GM10248 (cell line): ENCODE measurements at regions not wholly inside any gene's neighbourhood (a gene's known extent, or its start where the extent isn't known, plus 50 kb on each side); places are given as distances from the start of the nearest gene placed in this dataset.

ENCODE experiments used
- CTCF ChIA-PET: fragments of 300-600 bp; sonication (Branson Sonifier 250); formaldehyde crosslinking; extraction: SDS; loops from one replicate; lab custom pipeline; 2021; ENCODE audit warnings: antibody characterized with exemption; lab: Yijun Ruan, JAX
- POLR2A ChIA-PET: fragments of 350-650 bp; sonication (Branson Sonifier 250); formaldehyde crosslinking; extraction: SDS; loops from one replicate; lab custom pipeline; 2020; ENCODE audit warnings: antibody characterized with exemption; lab: Yijun Ruan, JAX
- DNase-seq: peaks from one replicate; pipeline ENCODE4 v3.0.0; 2012; ENCODE audit errors: extremely low spot score
- TF ChIP-seq, protein P1 (sequence below): IDR thresholded peaks from 2 replicates; pipeline ENCODE4 v1.5.1; 2012; ENCODE audit warnings: mild to moderate bottlenecking, low read depth; ENCODE audit errors: extremely low read depth, missing control alignments, control extremely low read depth

DNA sequence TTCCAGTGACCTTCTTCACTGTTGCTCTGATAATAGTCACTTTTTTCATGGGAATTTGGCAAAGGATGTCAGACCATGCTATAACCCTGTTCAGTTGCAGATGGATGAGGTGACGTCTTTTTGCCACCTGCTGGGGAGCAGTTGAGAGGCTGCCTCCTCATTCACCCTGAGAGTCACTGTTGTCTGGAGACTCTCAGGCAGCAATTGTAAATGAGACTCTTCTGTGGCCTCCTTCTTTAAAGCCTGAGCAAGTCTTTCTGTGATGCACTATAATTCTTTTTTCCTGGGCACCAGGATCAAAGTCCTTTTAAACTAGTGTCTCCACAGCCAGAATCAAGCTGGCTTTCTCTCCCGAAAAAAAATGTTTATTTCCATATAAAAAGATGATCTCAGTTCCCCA, 345.1 kb downstream of the ARL4A start:
- POLR2A ChIA-PET, result no interaction called here
- TF ChIP-seq, protein P1, sequence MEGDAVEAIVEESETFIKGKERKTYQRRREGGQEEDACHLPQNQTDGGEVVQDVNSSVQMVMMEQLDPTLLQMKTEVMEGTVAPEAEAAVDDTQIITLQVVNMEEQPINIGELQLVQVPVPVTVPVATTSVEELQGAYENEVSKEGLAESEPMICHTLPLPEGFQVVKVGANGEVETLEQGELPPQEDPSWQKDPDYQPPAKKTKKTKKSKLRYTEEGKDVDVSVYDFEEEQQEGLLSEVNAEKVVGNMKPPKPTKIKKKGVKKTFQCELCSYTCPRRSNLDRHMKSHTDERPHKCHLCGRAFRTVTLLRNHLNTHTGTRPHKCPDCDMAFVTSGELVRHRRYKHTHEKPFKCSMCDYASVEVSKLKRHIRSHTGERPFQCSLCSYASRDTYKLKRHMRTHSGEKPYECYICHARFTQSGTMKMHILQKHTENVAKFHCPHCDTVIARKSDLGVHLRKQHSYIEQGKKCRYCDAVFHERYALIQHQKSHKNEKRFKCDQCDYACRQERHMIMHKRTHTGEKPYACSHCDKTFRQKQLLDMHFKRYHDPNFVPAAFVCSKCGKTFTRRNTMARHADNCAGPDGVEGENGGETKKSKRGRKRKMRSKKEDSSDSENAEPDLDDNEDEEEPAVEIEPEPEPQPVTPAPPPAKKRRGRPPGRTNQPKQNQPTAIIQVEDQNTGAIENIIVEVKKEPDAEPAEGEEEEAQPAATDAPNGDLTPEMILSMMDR, result no peak
- CTCF ChIA-PET, result no interaction called here
- DNase-seq, result no peak

DNA sequence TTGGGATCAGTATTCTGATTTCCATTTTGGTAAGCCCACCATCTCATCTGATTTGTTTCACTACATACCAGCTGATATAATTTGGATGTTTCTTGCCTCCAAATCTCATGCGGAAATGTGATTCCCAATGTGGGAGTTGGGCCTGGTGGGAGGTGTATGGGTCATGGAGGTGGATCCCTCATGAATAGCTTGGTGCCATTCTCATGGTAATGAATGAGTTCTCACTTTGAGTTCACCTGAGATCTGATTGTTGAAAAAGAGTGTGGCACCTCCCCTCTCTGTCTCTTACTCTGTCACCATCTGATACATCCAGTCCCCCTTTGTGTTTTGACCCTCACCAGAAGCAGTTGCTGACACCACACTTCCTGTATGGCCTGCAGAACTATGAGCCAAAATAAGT, 347.3 kb downstream of the ARL4A start:
- DNase-seq, result no peak
- TF ChIP-seq, protein P1, result no peak
- ChIA-PET POLR2A (no interaction called here), CTCF (no interaction called here)

DNA sequence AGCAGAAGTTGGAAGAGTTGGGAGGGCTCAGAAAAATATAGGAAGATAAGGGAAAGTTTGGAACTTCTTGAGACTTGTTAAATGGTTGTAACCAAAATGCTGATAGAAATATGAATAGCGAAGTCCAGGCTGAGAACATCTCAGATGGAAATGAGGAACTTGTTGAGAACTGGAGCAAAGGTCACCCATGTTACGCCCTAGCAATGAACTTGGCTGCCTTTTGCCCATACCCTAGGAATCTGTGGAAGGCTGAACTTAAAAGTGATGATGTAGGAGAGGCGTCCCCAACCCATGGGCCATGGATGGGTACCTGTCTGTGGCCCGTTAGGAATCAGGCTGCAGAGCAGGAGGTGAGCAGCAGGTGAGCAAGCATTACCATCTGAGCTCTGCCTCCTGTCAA, 347.8 kb downstream of the ARL4A start:
- ChIA-PET CTCF (no interaction called here), POLR2A (no interaction called here)
- no peak for DNase-seq
- TF ChIP-seq, protein P1, result no peak

DNA sequence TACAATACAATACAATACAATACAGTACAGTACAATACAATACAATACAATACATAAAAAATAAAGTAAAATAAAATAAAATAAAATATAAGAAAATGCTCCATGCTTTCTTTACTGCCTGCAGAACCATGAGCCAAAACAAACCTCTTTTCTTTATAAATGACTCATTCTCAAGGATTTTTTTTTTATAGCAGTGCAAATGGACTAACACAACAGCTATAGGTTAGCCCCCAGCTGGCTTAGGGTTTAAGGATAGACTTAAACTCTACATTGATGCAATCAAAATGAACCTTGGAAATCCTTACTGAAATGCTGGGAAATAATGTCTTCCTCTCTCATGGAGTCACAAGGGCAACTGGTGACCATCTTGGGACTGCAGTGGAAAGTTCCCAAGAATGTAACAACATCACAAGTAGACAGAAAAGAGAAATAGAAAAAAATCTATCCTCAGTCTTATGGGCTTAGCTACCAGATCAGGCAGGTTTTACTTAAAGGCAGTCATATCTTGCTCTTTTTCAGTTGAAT, 348.9 kb downstream of the ARL4A start:
- CTCF ChIA-PET, result no interaction called here
- POLR2A ChIA-PET, result no interaction called here
- DNase-seq, result no peak
- TF ChIP-seq, protein P1, result no peak

DNA sequence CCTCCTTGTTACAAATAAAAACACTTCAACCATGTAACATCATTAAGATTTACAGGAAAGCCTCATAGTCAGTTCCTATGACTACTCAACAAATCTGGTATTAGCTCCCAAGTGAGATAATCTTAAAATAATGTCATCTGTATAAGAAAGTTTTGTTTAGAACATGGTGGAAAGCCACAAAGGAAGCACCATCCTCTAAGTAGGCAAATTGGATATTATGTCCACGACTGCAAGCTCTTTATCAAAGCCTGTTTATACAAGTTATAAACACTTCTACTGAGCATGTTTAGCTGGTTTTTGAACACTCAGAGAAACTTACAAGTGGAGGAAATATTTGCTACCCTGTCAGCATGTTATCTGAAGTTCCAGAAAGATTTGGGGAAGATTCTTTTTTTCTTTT, 349.8 kb downstream of the ARL4A start:
- POLR2A ChIA-PET, result no interaction called here
- CTCF ChIA-PET, result no interaction called here
- TF ChIP-seq, protein P1, result no peak
- no peak for DNase-seq

DNA sequence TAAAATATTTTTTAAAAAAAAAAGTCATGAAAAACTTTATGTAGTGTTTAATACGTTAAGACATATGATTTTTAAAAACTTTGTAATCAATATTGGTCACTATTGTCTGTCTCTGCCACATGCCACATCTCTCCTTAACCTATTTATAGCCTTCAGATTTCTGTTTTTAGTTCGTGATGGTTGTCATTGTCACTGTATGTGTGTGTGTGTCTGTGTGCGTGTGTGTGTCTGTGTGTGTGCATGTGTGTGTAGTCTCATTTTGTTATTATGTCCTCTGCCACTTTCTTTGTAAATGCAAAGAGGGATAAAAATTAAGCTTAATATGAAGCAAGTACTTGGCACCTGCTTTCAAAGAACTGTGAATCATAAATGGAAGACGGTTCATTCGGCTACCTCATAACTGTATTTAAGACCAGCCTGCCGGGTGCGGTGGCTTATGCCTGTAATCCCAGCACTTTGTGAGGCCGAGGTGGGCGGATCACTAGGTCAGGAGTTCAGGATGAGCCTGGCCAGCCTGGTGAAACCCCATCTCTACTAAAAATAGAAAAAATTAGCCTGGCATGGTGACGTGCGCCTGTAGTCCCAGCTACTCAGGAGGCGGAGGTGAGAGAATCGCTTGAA, 354.0 kb downstream of the ARL4A start:
- TF ChIP-seq, protein P1, result no peak
- DNase-seq, result no peak
- POLR2A ChIA-PET, result no interaction called here
- CTCF ChIA-PET, result no interaction called here
